CD4-positive, alpha-beta T cell treated with Interleukin-1 beta for 1 hour (primary cell): ENCODE measurements at regions not wholly inside any gene's neighbourhood (a gene's known extent, or its start where the extent isn't known, plus 50 kb on each side); places are given as distances from the start of the nearest gene placed in this dataset.

Experiments
- DNase-seq, 2 donors: peaks; one replicate each; pipeline ENCODE4 v3.0.0-alpha.2; 2020 to 2022

DNA sequence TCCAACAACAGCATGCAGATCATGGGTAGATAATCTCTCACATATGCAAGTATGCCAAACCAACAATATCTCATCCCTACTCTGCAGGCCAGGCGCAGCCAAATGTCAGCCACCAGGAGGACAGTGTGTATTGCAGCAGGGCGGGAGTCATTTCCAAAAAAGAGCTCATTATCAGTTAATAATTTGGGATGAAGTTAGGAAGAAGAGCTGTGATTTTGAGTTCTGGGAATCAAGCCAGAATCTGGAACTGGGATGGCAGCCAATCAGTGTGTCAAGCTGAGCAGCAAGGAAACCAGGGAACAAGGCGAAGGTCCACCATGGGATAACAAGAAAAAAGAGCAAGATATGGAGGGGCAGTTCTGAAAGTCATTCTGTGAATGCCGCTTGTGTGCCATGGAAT, 88.2 kb upstream of the CAMK2D start:
- no peak for DNase-seq

- no peak for DNase-seq
Measured at GRCh38 chr4:113847710-113848109, 86.2 kb upstream of the CAMK2D start.

DNA sequence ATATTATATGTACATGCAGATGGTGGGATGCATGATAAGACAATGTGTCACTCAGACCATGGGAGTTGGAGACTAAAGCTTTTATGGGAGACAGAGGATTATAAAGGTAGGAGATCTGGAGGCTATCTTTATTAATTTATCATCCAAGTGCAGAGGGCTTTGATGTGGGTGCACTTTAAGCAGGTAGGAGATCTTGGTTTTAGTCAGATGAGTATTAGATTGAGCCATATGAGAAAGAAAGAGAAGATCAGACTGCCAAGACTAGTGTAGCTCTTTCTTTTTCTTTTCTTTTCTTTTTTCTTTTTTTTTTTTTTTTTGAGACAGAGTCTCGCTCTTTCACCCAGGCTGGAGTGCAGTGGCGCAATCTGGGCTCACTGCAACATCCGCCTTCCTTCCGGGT, 84.9 kb upstream of the CAMK2D start:
- DNase-seq: no peak

- DNase-seq: no peak
Measured at GRCh38 chr4:113845138-113845537, 83.6 kb upstream of the CAMK2D start.

DNA sequence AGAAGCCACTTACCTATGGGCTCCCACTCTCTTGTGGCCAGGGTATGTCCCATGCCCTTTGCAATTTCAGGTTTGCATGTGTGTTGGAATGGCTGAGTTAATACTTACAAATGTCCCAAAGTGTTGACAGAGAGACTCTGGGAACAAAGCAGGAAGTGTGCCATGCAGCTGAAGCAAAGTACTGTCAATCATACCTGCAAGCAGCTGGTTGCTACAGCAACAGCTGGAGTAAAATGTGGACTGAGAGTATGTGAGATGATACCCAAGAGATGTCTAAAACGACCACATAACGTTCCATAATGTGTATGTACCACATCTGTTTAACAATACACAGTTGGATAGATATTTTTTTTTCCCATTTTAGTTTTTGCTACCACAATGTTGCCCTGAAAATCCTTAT, 82.8 kb upstream of the CAMK2D start:
- no peak for DNase-seq

DNA sequence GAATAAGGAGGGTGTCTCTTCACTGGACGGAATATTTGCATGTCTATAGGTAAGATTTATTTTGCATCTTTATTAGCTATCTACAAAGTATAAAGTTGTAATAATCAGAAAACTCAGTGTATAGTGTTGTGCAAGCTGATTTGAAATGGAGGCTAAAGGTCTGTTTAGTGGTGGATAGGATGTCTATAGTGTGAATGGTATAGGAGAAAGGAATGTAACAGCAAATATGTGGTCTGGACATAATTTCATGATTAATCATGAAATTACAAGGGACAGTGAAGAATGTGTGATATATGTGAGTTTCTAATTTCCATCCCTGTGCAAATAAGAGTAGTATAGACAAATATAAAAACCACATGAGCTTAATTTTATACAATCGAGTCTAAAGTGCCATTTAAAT, 79.3 kb upstream of the CAMK2D start:
- no peak for DNase-seq

DNA sequence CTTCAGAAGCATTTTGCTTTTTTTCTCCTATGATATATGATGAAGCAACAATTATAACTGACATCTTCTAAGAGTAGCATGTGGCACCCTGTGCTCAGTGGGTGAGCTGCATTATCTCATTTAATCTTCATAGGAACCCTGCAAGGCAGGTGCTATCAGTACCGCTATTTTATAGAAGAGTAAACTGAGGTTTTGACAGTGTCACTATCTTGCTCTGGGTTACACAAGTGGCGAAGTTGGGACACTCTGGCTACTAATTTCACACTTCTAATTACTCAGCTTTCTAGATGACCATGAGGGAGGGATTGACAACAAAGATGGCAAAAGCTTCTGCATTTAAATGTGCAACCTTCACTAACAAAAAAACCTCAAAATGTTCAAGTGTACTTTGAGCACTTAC, 76.9 kb upstream of the CAMK2D start:
- DNase-seq: no peak

DNA sequence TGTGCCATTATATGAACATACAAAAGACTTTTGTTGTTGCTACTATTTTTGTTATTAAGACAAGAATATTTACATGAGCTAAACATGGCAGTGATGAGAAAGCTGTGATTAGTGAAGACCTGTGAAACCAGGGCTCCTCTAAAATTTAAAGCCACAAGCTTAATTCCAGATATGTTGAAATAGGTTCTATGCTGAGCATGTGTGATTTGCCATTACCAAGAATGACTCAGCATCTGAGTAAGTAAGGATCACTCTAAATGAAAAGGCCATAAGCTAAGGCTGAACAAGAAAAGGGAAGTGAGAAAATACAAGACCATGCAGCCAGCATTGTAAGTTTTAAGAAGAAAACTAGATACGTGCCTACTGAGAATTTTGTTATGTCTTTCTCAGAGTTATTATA, 75.9 kb upstream of the CAMK2D start:
- DNase-seq: no peak

DNA sequence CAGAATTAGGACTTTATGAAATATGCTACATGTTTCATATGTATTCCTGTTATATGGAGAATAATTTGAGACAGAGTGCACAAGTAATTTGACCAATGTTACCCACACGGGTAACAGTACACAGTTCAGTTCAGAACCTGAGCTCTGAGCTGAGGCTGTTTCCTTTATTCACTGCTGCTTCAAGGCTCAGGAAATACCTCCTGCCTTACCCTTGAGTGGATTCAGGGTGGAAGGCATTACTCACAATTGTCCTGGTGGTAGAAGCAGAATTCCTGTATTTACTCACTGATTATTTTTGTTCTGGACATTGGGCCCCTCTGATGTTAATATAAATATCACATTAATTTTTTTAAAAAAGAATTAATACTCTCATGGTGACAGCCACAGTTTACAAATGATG, 73.5 kb upstream of the CAMK2D start:
- DNase-seq: no peak

- no peak for DNase-seq
Measured at GRCh38 chr4:113834298-113834697, 72.8 kb upstream of the CAMK2D start.

DNA sequence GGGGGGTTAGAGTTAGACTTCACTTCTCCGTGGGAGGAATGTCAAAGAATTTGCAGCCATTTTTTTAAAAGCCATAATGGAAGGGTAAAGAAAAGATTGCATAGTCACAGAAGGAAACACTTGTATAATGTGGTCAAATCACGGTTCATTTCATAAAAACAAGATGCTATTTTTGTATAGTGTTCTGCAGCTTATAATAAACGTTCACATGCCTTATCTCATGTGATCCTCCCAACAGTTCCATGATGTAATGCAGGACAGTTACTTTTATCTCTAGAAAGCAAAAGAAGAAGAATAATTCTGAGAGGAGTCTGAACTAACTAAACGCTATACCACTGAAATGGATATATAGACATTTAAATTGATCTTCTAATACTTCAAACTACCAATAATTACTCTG, 71.3 kb upstream of the CAMK2D start:
- no peak for DNase-seq

DNA sequence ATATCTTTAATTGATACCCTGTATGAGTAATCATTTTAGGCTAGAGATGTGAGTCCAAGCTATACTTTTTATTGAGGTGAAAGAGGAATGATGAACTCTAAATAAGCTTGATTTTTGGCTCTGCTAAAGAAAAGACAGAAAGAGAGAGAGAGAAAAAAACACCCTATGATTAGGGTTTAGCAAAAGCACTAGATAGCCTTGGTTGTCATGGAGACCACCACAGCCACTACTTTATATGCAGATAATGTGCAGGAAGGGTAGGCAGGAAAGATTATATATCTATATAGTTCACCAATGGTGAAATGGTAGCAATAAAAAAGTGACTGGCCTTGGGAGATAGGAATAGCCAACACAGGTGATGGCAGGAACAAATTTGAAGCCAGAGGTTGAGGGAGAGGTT, 69.9 kb upstream of the CAMK2D start:
- DNase-seq: no peak

GRCh38 chr4:113828702-113829101, 67.2 kb upstream of the CAMK2D start:
- no peak for DNase-seq

- DNase-seq: no peak
Measured at GRCh38 chr4:113827285-113827684, 65.7 kb upstream of the CAMK2D start.

DNA sequence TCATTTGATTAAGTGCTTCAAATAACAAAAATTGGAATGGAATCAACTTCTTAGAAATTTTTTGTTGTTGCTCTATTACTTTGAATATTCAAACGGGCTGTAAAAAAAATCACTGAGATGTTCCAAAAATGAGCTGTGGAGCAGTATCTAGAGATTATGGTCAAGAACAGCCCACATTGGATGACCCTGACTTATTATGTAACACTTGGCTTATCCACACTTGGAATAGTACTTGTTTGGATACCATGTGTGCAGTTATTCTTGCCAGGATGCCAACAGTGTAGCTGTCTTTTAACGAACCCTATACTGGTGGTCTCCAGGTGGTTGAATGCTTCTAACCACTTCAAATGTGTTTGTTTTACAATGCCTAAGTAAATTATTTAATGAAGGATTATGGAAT, 64.9 kb upstream of the CAMK2D start:
- DNase-seq: no peak

DNA sequence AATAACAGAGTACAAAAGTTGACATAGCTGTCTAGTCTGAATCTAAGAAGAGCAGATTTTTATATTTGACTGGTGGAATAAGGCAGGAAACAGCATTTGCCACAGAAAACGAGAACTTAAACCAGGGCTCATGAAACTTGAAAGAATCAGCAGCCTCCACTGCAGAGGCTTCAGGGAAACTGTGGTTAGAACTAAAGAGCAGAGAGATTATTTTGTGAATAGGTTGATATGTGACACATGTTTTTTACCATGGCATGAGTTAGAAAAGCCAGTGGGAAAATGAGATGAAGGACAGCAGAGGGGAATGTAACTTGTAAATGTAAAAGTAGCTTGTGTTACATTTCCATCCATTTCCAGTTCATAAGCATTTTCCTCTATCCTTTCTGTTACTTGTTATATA, 63.7 kb upstream of the CAMK2D start:
- peak in 1 of 2 donors; percentile 19 for DNase-seq

- no peak for DNase-seq
Measured at GRCh38 chr4:113824396-113824795, 62.9 kb upstream of the CAMK2D start.

DNA sequence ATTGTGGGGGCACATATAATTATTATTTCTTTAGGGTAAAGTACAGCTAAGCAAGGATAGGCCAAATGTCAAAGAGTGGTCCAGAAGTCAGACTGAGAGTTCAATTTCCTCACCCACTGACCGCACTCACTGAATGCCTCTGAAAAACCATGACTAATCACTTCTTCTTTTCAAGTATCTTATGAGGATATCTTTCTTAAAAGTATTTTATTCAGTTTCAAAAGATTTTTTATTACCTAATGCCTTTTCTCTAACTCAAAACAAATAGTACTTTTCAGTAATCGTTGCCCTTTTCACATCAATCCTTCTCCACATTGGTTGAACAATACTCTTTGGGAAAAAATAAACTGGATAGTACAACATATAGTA, 61.7 kb upstream of the CAMK2D start:
- peak in 1 of 2 donors; percentile 3 for DNase-seq

- DNase-seq: no peak
Measured at GRCh38 chr4:113822555-113823290, 61.2 kb upstream of the CAMK2D start.

DNA sequence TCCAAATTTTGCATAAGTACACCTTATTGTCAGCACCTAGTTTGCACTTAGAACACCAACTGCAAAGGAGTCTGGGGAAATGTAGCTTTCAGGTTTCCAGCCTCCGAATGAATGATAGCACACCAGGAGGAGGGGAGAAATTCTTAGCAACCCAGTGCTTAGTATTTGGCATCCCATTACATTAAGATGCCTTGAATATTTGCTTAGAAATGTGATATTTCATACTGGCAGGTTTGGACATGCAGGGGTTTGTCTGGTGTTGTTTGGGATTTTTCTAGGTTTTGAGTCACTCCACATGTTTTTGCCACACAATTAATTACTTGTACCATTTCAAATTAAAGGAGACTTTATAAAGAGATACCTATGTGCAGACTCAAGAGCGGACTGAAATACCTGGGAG, 60.3 kb upstream of the CAMK2D start:
- DNase-seq: no peak

DNA sequence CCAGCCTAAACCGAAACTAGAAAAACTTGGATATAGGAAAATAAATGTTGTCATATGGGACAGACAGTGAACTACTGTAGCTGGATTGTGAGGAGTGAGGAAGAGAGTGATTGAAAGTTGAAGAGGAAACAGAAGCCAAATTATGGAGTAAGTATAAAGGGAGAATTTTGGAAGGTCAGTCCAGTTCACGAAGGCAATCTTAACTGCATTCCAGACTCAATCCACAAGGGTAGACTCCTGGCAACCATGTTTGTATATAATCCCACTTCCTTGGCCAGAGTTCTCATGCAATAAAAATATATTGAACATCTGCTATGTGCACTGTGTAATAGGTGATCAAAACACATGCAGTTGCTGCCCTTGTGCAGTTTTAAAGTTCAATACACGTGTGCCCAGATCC, 58.6 kb upstream of the CAMK2D start:
- DNase-seq: no peak

- no peak for DNase-seq
Measured at GRCh38 chr4:113815826-113816225, 54.3 kb upstream of the CAMK2D start.

- DNase-seq: no peak
Measured at GRCh38 chr4:113811359-113811758, 49.8 kb upstream of the CAMK2D start.
